ENCODE measurements at regions not wholly inside any gene's neighbourhood (a gene's known extent, or its start where the extent isn't known, plus 50 kb on each side); places are given as distances from the start of the nearest gene placed in this dataset.

DNA sequence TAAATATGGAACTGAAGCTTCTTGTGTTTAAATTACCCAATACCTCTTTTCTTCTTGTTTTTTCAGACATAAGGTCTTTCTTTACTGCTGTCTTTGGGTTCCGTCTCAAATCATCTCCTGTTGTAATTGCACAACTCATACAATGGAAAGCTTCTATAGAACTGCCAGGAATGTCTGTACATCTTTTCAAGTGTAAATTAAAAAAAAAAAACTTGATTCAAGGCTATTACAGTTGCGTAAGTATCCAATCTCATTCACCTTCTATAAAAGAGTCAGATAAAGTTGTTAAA lies 243.5 kb downstream of the ICE1 start:
- H3K9me3 Mint-ChIP-seq: no peaks in the 10 kb centered on the region
- ATAC-seq (no peak), DNase-seq (ENCODE audit: low spot score in 2 of 2) (no peak)
- no peaks in the 10 kb centered on the region for H3K36me3 Mint-ChIP-seq
- no peak overlapping the region for H3K27ac Mint-ChIP-seq

DNA sequence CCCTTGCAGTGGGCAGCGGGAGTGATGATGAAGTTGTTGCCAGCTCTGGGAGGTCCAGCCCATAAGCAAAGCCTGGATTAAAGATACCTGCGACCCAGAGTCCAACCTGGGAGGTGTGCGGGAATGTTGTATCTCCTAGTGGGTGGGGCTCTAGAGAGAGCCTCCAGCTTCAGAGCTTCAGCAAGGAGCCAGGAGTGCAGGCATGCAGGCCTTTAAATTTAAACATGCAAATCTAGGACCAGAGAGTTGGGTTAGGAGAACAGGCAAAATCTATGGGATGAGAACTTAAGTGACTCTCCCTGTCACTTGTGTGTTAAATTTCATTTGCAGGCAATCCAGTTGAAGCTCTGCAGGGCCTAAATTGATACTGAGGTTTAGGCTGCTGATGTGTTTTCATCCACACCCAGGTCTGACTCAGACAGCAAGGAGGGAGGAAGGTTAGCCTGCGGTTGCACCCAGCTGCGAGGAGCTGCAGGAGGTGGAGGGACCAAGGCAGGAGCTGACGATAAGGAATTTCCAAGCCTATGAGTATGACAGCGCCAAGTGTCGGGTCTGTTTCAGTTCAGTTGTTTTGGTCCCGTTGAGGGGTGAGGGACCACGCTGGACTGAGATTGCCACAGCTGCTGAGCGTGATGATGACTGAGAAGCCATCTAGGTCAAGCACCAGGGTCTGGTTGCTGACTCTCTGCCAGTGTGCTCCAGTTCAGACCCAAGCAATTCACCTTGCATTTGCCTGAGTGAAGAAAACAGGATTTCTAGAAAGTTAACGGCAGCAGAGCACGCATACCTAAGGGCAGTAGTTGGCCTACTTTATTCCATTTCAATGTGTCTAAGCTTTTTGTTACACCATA lies 243.0 kb downstream of the ICE1 start:
- no peak for ATAC-seq
- Mint-ChIP-seq H3K27ac (no peak overlapping the region), H3K36me3 (no peaks in the 10 kb centered on the region), H3K9me3 (no peaks in the 10 kb centered on the region)
- DNase-seq (ENCODE audit: low spot score in 2 of 2): no peak

DNA sequence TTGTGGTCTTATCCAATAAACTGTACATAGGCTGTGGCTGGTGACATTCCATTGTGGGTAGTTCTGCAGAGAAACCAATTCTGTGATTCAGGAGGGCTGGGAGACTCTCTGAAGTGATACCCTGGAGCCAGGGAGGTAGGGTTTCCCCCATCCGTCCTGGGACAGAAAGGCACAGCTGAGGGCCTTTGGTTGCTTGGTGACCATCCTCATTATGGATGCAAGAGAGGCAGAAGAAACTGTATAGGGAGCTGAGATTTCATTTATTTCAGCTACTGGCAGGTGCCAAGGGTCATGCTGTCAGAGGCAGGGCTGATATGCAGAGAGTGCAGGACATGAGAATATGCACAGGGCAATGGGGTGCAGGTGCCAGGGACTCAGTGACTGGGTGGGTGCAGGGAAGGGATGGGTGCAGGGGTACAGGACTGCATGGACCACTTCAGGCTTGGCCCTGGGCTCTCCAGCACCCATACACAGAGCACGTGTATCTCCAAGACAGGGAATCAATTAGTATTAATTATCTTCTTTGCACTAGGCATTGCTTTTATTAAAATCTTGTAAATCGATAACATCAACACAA lies 236.5 kb downstream of the ICE1 start:
- H3K9me3 Mint-ChIP-seq: no peaks in the 10 kb centered on the region
- no peaks in the 10 kb centered on the region for H3K36me3 Mint-ChIP-seq
- no peak overlapping the region for H3K27ac Mint-ChIP-seq
- ATAC-seq (no peak), DNase-seq (ENCODE audit: low spot score in 2 of 2) (no peak)

DNA sequence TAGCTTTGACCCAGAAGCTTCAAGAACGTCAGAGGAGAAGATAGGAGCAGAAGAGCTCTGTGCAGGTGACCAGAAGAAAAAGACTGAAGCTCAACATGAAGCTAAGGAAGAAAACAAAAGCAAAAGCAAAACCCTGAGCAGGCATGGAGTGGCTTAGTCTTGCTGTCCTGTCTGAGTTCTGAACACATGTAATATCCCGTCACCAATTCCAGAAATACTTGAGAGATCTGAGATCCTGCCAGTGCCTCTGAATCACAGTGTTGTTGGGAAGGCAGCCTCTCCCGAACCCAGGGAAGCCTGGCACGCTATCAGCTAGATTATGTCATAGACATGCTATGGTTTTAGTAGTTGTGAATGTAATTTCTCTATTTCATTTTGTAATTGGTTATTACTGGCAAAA lies 235.7 kb downstream of the ICE1 start:
- Mint-ChIP-seq H3K27ac (no peak overlapping the region), H3K9me3 (no peaks in the 10 kb centered on the region), H3K36me3 (no peaks in the 10 kb centered on the region)
- DNase-seq (ENCODE audit: low spot score in 2 of 2): no peak
- ATAC-seq: no peak

DNA sequence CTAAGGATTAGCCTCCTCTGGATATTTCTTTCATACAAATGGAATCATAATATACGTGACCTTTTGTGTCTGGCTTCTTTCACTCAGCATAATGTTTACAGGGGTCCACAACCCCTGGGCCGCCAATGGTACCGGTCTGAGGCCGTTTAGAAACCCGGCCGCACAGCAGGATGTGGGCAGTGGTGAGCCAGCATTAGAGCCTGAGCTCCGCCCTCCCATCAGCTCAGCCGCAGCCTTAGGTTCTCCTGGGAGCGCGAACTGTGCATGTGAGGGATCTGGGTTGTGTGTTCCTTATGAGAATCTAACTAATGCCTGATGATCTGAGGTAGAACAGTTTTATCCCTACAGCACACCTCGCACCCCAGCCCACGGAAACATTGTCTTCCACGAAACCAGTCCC lies 229.7 kb downstream of the ICE1 start:
- Mint-ChIP-seq H3K9me3 (peaks cover 0 to 8% of the 10 kb centered on the region in 2 donors), H3K36me3 (no peaks in the 10 kb centered on the region), H3K27ac (no peak overlapping the region)
- DNase-seq (ENCODE audit: low spot score in 2 of 2) (no peak), ATAC-seq (no peak)

DNA sequence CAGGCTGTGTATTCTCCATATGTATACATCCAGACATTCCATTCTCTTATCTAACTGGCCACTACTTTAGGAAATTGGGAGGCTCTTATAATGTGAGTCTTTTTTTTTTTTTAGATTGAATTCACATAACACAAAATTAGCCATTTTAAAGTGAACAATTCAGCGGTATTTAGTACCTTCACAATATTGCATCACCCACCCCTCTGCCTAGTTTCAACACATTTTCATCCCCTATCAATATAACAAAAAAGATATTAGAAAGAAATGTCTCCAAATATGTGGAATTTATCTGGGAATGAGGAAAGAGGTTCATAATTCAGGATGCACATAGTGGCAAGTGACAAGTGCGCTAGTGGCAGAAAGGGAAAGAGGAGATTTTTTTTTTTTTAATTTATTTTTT lies 228.5 kb downstream of the ICE1 start:
- Mint-ChIP-seq H3K36me3 (no peaks in the 10 kb centered on the region), H3K27ac (no peak overlapping the region)
- no peak for ATAC-seq

DNA sequence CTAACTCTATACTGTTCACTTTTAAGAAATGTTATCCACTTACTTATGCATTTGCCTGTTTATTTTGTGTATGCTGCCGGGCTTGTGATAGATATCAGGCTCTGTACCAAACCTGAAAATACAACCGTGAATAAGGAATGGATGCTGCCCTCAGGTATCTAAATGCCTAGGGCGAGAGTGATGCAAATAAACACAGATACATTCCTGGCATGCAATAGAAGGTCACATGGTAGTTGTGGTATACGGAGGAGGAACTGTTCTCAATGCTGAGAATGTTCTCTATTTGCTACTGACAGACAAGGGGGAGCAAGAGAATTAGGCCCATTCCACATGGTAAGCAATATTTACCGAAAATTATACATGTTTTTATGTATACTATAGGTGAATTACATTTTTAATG lies 227.8 kb downstream of the ICE1 start:
- ATAC-seq: no peak
- H3K9me3 Mint-ChIP-seq: peaks cover 0 to 8% of the 10 kb centered on the region in 2 donors
- H3K36me3 Mint-ChIP-seq: no peaks in the 10 kb centered on the region
- H3K27ac Mint-ChIP-seq: no peak overlapping the region
- no peak for DNase-seq (ENCODE audit: low spot score in 2 of 2)

More for the DNA sequence above, 228.5 kb downstream of the ICE1 start:
- no peak for DNase-seq (ENCODE audit: low spot score in 2 of 2)
- H3K9me3 Mint-ChIP-seq: peaks cover 0 to 8% of the 10 kb centered on the region in 2 donors

DNA sequence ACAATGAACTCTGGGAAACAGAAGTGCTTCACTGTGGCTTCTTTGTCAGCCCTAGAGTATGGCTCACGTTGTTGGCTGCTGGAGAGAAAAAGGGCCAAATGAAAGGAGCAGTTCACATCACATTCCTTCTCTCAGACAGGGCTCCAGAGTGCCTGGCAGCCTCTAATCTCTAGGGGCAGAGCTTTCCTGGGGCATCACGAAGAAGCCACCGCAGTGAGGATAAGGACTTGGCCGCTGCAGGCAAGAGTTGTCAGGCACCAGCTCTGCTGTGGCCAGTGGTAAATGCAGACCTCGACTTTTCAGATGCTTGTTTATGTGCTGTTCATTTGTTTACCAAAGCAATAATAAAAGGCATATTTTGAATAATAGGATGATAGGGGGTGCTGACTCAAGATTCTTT lies 227.2 kb downstream of the ICE1 start:
- H3K36me3 Mint-ChIP-seq: no peaks in the 10 kb centered on the region
- ATAC-seq (no peak), DNase-seq (ENCODE audit: low spot score in 2 of 2) (no peak)
- peaks cover 0 to 8% of the 10 kb centered on the region in 2 donors for H3K9me3 Mint-ChIP-seq
- H3K27ac Mint-ChIP-seq: no peak overlapping the region

DNA sequence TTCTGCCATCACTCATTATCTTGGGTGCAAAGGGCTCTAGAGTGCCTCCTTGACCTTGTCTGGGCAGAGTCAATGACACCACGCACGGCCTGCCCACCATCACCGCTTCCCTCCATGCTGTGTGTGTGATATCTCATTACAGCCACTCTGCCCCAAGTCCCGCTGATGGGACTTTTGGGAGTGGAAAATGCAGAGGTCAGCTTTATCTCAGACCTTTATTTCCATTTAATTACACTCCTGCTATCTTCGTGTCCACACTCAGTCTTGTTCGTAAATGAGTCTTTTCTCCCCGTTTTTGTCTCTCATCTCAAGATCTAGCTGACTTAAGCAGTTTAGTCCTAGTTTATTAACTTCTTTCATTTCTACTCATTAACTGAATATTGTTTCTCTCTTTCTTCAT lies 226.2 kb downstream of the ICE1 start:
- no peaks in the 10 kb centered on the region for H3K36me3 Mint-ChIP-seq
- H3K27ac Mint-ChIP-seq: no peak overlapping the region
- peaks cover 0 to 8% of the 10 kb centered on the region in 2 donors for H3K9me3 Mint-ChIP-seq
- ATAC-seq (no peak), DNase-seq (ENCODE audit: low spot score in 2 of 2) (no peak)

DNA sequence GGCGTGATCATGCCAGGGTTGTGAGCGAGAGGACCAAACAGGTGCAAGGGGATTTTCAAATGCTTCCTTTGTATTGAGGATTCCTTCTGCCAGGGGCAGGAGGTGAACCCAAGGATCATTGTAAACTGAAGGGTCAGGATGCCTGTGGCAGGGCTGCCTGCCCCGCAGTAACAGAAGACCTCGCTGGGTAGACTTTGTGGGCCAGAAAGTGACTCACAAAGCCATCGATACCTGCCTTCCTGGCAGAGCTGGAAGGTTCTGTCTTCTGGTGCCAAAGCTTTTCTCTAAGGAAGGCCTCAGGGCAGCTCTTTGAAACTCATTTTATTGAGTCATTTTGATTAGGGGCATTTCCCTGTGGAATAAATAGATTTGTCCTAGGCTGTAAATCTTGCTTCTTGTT lies 223.4 kb downstream of the ICE1 start:
- H3K9me3 Mint-ChIP-seq: peaks cover 0 to 4% of the 10 kb centered on the region in 2 donors
- H3K27ac Mint-ChIP-seq: no peak overlapping the region
- no peak for ATAC-seq
- DNase-seq (ENCODE audit: low spot score in 2 of 2): no peak
- no peaks in the 10 kb centered on the region for H3K36me3 Mint-ChIP-seq

DNA sequence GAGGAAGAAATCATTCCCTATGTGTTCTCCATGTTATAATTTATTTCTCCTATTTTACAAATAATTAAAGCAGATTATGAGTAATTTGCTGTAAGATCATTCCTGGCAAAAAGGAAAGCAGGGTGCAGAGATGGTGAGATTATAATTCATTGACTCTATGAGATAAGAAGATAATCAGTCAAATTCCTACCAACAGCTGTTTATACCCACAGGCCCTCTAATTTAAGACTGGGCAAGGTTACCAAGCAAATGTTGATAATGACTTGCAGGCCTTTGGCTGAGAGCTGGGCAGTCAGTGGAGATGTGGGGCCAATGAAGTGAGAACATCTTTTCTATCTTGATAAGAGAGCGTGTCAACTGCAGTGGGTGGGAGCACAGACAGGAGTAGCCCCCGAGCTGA lies 222.7 kb downstream of the ICE1 start:
- DNase-seq (ENCODE audit: low spot score in 2 of 2) (no peak), ATAC-seq (no peak)
- Mint-ChIP-seq H3K27ac (no peak overlapping the region), H3K36me3 (no peaks in the 10 kb centered on the region), H3K9me3 (peaks cover 0 to 4% of the 10 kb centered on the region in 2 donors)

DNA sequence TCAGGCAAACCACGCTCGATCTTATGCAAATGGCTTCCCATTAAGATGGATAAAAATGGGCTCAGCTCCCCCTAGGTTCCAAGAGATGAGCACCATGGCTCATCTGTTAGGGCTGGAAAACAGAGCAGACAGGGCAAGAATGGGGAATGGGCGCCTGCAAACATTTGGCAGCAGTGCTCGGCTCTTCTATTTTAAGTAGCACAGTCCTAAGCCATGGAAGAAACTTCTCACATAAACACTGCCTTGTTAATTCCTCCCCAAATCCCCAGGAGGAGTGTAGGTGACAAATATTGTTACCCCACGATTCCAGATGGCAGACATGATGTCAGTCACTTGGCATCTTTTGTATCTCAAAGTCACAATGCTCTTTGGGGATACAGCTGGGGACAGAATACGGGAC lies 221.8 kb downstream of the ICE1 start:
- H3K27ac Mint-ChIP-seq: no peak overlapping the region
- no peaks in the 10 kb centered on the region for H3K36me3 Mint-ChIP-seq
- ATAC-seq: no peak
- H3K9me3 Mint-ChIP-seq: peaks cover 0 to 4% of the 10 kb centered on the region in 2 donors
- DNase-seq (ENCODE audit: low spot score in 2 of 2): no peak

DNA sequence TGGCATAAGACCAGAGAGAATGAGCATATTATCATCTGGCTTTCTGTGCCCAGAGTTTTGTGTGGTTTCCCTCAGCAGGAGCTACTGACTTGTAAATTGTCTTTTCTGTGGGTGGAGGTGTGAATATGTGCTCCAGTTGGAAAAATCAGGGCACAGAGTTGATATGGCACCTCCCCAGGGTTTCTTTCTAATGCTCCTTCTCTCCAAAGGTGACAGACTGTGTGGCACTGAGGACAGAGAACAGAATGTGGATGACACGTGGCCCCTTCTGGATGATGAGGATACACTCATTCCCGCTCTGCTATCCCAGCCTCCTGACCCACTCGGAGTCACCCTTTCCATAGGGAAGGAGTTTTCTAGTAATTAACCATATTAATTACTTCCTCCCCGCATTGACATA lies 221.0 kb downstream of the ICE1 start:
- no peak for DNase-seq (ENCODE audit: low spot score in 2 of 2)
- Mint-ChIP-seq H3K9me3 (no peaks in the 10 kb centered on the region), H3K27ac (no peak overlapping the region)

DNA sequence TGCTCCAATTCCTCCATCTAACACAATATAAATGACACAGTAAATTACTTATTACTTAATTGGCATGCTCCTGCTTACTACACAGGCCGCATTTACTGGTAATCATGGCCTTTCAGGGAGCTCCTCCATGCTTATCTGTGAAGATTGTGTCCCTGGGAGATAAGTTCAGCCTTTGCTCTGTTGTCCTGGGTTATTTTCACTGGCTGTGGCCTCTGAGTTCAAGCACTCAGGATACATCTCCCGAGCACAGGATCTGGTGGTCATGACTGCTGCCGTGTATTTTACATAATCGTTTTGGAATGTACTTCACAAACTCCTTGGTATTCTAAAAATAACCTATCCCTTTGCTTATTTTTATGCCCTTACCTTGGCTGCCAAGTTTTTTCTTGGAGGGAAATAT lies 215.7 kb downstream of the ICE1 start:
- H3K36me3 Mint-ChIP-seq: no peaks in the 10 kb centered on the region
- H3K9me3 Mint-ChIP-seq: no peaks in the 10 kb centered on the region
- ATAC-seq: no peak

More for the DNA sequence above, 221.0 kb downstream of the ICE1 start:
- no peak for ATAC-seq
- no peaks in the 10 kb centered on the region for H3K36me3 Mint-ChIP-seq

DNA sequence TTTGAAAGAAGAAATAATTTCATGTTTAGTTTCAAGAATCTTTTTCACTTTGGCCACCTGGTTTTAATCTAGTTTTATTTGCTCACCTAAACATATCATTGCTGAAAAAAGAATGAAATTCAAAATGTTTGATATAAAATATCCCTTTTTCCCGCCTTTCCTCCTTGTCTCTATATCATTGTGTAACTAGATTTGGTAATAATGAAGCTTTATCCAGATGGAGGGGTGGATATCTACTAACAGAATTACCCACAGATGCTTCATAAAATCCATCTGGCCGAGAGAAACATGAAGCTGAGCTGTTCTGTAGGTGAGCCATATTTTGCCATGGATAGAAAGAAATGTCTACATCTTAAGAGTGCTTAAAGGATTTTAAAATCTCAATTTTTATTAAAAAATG lies 214.7 kb downstream of the ICE1 start:
- Mint-ChIP-seq H3K9me3 (peaks cover 0 to 4% of the 10 kb centered on the region in 2 donors), H3K36me3 (no peaks in the 10 kb centered on the region), H3K27ac (no peak overlapping the region)
- DNase-seq (ENCODE audit: low spot score in 2 of 2) (no peak), ATAC-seq (no peak)

More for the DNA sequence above, 215.7 kb downstream of the ICE1 start:
- no peak for DNase-seq (ENCODE audit: low spot score in 2 of 2)
- H3K27ac Mint-ChIP-seq: no peak overlapping the region

DNA sequence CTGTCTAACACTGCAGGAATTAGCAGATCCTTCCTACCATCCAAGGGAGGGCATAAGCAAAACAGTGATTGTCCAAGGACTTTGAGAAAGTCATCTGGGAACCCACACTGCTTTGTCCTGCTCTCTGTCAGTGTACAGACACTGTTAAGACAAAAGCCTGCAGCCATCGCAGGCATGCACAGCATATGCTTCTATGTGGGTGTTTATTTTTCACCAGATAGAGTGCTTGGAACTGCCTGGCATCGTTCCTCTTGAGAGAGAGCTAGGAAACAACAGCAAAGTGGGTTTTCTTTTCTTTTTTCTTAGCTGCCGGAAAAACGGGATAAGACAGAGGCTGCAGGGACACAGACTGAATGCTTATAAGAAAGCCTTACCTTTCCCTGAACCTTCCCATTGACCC lies 212.3 kb downstream of the ICE1 start:
- H3K36me3 Mint-ChIP-seq: no peaks in the 10 kb centered on the region
- DNase-seq (ENCODE audit: low spot score in 2 of 2): no peak
- no peak for ATAC-seq
- no peak overlapping the region for H3K27ac Mint-ChIP-seq
- peaks cover 0 to 4% of the 10 kb centered on the region in 2 donors for H3K9me3 Mint-ChIP-seq

DNA sequence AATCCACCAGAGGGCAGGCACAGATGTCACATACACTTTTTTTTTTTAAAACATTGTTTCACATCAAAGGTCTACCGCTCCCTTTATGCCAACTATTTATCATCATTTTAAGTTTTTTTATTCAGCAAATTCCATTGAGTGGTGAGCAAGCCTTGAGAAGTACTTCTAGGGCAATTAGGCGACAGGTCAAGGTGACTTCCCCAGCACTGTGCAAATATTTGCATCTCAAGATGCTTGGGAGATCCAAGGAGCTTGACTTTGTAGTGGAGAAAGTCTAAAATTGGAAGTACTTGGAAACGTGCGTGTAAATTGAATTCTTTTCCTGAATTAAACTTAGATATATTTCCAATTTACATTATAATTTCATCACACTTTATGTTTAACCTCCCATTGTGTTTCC lies 211.1 kb downstream of the ICE1 start:
- ATAC-seq (no peak), DNase-seq (ENCODE audit: low spot score in 2 of 2) (no peak)
- no peak overlapping the region for H3K27ac Mint-ChIP-seq
- peaks cover 0 to 5% of the 10 kb centered on the region in 2 donors for H3K36me3 Mint-ChIP-seq
- H3K9me3 Mint-ChIP-seq: peaks cover 0 to 4% of the 10 kb centered on the region in 2 donors

DNA sequence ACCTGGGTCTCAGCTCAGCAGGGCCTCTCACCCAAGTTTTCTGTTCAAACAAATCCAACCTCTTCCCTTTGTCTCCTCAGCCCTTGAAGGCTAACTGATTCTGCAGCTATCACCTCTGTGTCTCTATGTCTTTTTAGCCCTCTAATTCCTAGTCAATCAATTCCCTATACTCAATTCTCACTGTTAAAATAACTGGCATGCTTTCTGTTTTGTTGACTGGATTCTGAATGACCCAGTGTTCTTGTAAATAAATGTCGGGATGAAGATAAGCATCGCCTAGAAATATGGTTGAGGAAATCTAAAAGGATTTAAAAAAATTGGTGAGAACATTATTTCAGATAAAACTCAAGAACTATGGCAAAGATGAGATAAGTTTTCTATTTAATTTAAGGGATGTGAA lies 210.2 kb downstream of the ICE1 start:
- no peak overlapping the region for H3K27ac Mint-ChIP-seq
- no peak for ATAC-seq
- DNase-seq (ENCODE audit: low spot score in 2 of 2): no peak
- peaks cover 0 to 4% of the 10 kb centered on the region in 2 donors for H3K9me3 Mint-ChIP-seq
- H3K36me3 Mint-ChIP-seq: peaks cover 0 to 5% of the 10 kb centered on the region in 2 donors
